ELR (cell line): ENCODE measurements at regions not wholly inside any gene's neighbourhood (a gene's known extent, or its start where the extent isn't known, plus 50 kb on each side); places are given as distances from the start of the nearest gene placed in this dataset.
A peak's percentile ranks its signal among the peaks of the same experiment; 100 is the strongest.
"Not testable (repeated sequence)": the region's sequence is repeated elsewhere in the genome, so short reads cannot be mapped to it uniquely, and the experiment has no call there.

Experiments used
- DNase-seq: peaks from one replicate; pipeline ENCODE4 v3.0.0-alpha.2; 2015; ENCODE audit warnings: low read depth

DNA sequence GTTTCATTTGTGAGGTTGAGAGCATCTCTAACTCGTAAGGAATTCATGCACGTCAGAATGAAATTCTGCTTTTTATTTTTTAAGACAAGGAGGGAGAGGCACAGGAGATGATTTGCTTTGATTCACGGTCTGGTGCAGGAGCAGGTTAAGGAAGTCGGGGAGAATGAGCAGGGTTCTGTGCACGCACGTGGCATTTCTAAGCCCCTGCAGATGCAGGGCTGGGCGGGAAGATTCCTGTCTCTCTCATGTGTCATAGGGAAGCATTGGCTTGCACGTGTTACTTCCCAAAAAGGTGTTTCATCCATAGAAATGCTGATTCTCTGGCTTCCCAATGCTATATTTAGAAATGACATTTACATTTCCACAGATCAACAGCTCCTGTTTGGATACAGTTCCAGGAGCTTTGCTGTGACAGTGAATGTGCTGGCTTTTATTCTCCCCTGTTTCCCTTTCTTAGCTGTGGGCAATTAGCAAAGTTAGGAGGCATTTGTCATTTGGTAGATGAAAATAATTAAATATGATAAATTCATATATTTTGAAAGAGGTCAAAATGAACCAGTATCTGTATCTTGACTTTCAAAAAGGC lies 119.7 kb upstream of the ZFP64 start:
- no peak for DNase-seq

DNA sequence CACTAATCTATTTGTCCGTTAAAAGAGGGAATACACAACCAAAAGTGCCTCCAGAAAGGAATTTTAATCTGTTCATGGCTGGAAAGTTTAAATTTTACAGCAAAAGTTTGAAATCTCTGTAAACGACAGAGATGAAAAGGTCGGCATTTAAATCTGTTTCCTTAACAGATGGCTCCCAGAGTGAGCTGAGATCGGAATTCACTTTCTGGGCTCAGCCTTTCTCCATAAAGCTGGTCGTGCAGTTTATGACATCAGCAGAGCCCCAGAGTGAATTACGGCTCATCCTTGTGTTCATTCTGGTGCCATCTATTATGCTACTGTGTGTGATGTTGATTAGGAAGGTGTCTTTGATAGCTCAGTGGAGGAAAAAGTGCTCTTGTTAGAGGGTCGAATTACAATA lies 117.6 kb upstream of the ZFP64 start:
- no peak for DNase-seq

- DNase-seq: no peak
These were observed 114.9 kb upstream of the ZFP64 start for GRCh38 chr20:52306477-52306876.

- DNase-seq: no peak
These were observed 114.3 kb upstream of the ZFP64 start for GRCh38 chr20:52305858-52306257.

DNA sequence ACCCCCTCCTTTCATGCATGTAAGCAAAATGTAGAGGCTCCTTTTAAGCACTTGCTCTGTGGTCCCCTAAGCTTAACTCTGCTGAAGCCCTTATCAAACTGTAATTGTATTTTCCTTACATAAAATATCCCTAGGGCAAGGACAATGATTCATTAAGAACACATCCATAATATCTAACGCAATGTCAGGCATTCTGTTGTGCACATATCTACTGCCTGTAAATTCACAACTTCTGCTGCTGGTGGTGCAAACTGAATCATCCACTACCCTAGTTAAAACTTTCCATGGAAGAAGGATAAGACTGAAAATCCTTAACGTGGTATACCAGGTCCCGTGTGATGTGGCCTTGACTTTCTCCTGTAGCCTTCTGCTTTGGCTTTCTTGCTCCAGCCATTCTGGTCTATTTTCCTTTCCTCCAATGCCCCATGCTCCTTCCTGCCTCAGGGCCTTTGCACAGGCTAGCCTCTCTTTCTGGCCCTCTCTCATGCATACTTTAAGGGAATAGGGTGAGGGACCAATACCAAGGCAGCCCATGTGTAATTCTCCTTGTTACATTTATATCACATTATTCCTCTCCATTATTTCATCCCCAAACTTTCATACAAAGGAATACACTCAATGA lies 113.6 kb upstream of the ZFP64 start:
- no peak for DNase-seq

DNA sequence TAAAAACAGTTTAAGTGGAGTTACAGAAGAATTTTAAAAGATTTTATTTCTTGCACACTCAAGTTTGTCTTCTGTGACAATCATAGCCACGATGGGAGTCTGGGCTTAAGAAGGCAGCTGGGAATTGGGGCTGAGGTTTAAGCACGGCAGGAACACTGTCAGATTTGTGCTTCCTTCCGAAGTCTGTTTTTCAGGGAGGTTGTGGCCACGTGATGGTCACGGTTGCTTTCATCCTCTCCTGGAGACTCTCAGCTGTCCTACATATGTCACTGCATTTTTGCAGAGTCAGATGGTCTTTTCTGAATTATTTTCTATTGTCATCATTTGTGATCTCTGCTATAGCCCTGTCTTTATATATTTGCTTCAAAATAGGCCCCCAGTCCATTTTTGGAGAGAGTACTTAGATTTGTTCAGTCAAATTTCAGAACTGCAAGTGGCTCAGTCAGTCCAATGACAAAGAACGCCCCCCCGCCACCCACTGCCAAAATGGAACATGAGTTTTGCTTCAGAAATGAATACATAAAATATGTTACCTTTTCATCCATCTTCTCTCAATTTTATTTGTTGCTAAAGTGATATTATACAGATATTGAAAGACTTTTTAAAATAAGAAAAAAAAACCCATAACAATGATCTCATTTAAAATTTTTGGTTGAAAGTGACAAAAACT lies 111.8 kb upstream of the ZFP64 start:
- no peak for DNase-seq

GRCh38 chr20:52302736-52303135 lies 111.2 kb upstream of the ZFP64 start:
- no peak for DNase-seq

DNA sequence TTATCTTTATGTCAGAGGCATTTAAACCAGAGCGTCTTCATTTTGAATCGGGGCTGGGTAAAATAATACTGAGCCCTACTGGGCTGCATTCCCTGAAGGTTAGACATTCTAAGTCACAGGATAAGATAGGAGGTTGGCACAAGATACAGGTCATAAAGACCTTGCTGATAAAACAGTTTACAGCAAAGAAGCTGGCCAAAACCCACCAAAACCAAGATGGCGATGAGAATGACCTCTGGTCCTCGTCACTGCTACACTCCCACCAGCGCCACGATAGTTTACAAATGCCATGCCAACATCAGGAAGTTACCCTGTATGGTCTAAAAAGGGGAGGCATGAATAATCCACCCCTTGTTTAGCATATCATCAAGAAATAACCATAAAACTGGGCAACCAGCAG lies 110.5 kb upstream of the ZFP64 start:
- not testable (repeated sequence) for DNase-seq

DNA sequence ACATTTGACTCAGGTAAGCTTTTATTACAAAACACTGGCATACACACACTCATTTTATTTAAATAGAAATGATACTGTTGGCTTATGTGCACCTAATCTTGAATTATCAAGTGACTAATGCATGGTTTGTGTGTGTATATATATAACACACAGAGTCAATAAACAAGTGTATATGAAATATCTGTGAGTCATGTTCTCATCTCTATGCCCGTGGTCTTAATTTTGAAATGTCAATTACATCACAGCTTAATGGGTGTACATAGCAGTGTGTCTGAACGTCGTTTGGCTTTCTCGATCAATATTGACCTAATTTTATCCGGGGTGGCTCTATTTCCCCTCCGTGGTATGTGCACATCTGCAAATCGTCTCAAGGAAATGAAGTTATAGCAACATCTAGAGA lies 104.0 kb upstream of the ZFP64 start:
- DNase-seq: peak; percentile 1

DNA sequence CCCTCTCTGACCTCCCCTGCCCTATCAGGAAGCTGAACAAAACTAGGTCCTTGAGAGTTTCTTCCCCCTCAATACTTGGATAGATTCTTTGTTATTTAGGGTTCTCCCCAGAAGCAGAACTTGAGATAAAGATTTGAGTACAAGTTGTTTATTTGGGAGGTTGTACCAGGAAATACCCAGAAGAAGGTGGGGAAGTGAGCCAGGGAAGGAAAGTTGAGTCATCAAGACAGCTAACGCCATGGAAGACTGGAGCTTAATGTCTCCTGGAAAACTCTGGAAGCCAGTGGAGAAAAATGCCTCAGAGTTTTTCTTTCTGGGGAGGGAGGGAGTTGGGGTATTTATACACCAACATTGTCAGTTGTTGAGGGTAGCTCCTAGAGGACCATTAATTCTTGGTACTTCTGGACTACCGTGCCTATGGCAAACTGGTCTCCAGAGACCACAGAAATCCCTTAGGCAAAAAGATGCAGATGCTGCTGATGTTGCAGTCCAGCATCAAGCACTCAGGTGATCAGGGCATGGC lies 102.6 kb upstream of the ZFP64 start:
- no peak for DNase-seq

DNA sequence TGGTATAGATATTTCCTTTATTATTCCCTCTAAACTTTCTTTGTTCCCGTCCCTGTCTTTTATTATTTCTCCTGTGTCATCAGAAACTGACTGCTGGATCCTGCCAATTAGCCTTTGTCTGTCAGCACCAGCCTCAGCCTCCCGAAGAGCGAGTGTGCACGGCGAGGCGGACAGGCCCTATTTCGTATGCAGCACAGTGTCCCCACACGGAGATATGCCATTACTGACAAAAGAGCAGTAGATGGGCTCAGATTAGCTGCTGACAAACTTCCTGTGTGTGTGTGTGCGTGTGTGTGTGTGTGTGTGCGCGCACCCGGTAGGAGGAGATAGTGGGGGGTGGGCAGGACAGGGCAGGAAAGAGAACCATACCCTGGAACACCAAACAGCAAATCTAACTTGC lies 99.5 kb upstream of the ZFP64 start:
- no peak for DNase-seq

GRCh38 chr20:52290569-52290968 lies 99.0 kb upstream of the ZFP64 start:
- no peak for DNase-seq

GRCh38 chr20:52289956-52290565 lies 98.5 kb upstream of the ZFP64 start:
- DNase-seq: no peak

GRCh38 chr20:52280407-52280806 lies 88.8 kb upstream of the ZFP64 start:
- no peak for DNase-seq

- no peak for DNase-seq
These were observed 88.1 kb upstream of the ZFP64 start for GRCh38 chr20:52279706-52280105.

DNA sequence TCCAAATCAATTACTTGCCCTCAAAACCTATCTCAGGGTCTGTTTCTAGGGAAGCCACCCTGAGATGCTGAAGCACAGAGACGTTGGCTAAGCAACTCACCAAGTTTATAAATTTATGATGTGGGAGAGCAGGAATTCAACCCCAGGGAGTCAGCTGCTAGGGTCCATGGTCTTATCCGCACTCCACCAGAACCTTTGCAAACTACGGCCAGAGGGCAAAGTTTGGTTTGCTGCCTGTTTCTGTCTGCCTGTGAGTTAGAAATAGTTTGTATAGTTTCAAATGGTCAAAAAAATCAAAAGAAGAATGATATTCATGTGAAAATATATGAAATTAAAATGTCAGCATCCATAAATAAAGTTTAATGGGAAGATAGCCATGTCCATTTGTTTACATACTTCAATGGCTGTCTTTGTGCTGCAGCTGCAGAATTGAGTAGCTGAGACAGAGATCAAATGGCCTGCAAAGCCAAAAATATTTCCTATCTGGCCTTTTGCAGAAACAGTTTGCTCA lies 83.7 kb upstream of the ZFP64 start:
- no peak for DNase-seq

DNA sequence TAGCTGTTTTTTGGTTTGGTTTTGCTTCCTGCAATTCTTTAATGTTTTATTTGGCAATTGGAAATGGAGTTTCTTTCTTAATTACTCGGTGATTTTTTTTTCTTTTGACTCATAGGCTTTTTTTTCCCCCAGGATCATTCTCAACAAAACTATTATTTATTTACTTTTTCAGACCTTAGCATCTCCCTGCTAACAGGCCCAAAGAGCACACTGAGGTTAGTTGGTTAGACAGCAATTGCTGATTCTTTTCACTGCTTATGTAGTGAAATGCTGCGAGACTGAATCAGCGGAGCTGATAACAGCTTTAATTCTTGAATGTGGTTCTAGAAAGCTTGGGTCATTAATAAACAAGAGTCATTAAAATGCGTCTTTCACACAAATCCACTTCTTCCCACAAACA lies 79.1 kb upstream of the ZFP64 start:
- no peak for DNase-seq

DNA sequence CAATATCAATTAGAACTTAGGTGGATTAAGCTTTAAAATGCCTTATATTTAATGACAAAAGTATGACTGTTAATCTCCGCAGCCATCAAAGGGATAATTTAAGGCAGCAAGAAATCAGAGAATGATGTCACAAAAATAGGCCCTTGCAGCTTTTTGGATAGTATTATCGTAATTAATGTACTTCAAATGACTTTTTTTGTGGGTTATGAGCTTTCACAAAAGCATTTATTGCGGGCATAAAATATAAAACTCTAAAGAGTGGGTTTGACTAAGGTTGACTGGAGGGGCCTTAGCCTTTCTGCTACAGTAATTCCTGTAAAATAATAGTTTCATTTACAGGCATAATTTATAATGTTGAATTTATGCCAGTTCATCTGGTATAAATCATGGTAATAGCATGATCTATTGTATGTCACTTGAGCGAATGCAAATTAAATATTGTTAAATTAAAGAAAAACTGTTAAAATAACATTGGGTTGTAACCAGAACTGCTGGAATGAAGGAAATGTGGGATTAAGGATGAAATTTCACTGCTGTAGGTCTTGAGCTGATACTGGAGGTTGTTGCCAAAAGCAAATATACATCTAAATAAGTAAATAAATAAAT lies 78.5 kb upstream of the ZFP64 start:
- no peak for DNase-seq

DNA sequence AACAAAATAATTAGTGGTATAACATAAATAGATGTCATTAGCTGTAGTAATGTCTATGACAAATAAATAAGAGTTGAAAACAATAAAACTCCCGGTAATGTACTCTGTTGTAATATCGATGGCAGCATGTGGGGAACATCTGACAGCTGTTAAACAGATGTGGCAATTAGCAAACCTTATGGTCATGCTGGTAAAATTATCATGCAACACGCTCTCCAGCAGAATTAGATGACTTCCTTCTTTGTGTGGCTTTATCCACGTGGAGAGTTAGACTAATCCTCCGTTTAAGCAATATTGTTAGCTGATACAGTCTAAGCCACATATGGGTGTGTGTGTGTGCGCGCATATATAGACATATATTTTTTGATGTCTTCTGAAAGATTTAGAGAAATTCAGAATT lies 77.7 kb upstream of the ZFP64 start:
- DNase-seq: no peak

- peak; percentile 15 for DNase-seq
These were observed 76.7 kb upstream of the ZFP64 start for GRCh38 chr20:52268184-52268749.

DNA sequence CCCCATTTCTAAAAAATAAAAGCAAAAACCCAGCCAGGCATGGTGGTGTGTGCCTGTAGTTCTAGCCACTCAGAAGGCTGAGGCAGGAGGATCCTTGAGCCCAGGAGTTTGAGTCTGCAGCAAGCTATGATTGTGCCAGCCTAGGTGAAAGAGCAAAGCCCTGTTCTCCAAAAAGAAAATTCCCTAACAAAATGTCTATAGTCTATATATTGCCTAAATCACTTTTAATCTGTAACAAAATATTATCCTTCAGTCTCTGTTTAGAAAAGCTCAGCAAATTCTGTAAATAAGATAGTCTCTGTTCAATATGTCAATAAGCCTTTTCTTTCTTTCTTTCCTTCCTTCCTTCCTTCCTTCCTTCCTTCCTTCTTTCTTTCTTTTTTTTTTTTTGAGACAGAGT lies 75.8 kb upstream of the ZFP64 start:
- no peak for DNase-seq

GRCh38 chr20:52263757-52264156 lies 72.2 kb upstream of the ZFP64 start:
- DNase-seq: no peak
